Epithelial cell of prostate (primary cell): ENCODE measurements at regions not wholly inside any gene's neighbourhood (a gene's known extent, or its start where the extent isn't known, plus 50 kb on each side); places are given as distances from the start of the nearest gene placed in this dataset.

Experiments
- DNase-seq: peaks from one replicate; pipeline ENCODE4 v3.0.0-alpha.2; 2011; ENCODE audit warnings: low read depth, low spot score
- H3K27ac ChIP-seq: fragments of 450-650 bp; 2 replicates; pipeline ENCODE4 v1.5.1; 2017; ENCODE audit warnings: mild to moderate bottlenecking

GRCh38 chr2:42931146-42931817 lies 138.9 kb upstream of the HAAO start:
- no peak overlapping the region for H3K27ac ChIP-seq

GRCh38 chr2:42930025-42930581 lies 137.7 kb upstream of the HAAO start:
- H3K27ac ChIP-seq, result no peak overlapping the region
- no peak for DNase-seq

More at GRCh38 chr2:42931146-42931817, 138.9 kb upstream of the HAAO start:
- DNase-seq, result no peak

GRCh38 chr2:42929546-42930024 lies 137.2 kb upstream of the HAAO start:
- no peak for DNase-seq
- no peak overlapping the region for H3K27ac ChIP-seq

- H3K27ac ChIP-seq, result no peak overlapping the region
- no peak for DNase-seq
These were observed 136.5 kb upstream of the HAAO start for GRCh38 chr2:42928692-42929545.

GRCh38 chr2:42928161-42928691 lies 135.8 kb upstream of the HAAO start:
- no peak overlapping the region for H3K27ac ChIP-seq

GRCh38 chr2:42927334-42928160 lies 135.2 kb upstream of the HAAO start:
- H3K27ac ChIP-seq, result no peak overlapping the region
- DNase-seq, result no peak

More at GRCh38 chr2:42928161-42928691, 135.8 kb upstream of the HAAO start:
- DNase-seq, result no peak

- H3K27ac ChIP-seq, result no peak overlapping the region
- no peak for DNase-seq
These were observed 134.3 kb upstream of the HAAO start for GRCh38 chr2:42926434-42927333.

GRCh38 chr2:42925742-42926433 lies 133.5 kb upstream of the HAAO start:
- no peak overlapping the region for H3K27ac ChIP-seq
- DNase-seq, result no peak

GRCh38 chr2:42924418-42924886 lies 132.1 kb upstream of the HAAO start:
- DNase-seq, result no peak
- peak overlapping the region; percentile 73 for H3K27ac ChIP-seq

GRCh38 chr2:42923580-42924417 lies 131.4 kb upstream of the HAAO start:
- no peak for DNase-seq
- peak overlapping the region; percentile 73 for H3K27ac ChIP-seq

GRCh38 chr2:42922790-42923579 lies 130.6 kb upstream of the HAAO start:
- DNase-seq, result peak; percentile 29
- H3K27ac ChIP-seq, result peak overlapping the region; percentile 73

GRCh38 chr2:42922293-42922692 lies 129.9 kb upstream of the HAAO start:
- H3K27ac ChIP-seq, result peak overlapping the region; percentile 73
- DNase-seq, result no peak

GRCh38 chr2:42921721-42922120 lies 129.3 kb upstream of the HAAO start:
- DNase-seq, result no peak

GRCh38 chr2:42921147-42921520 lies 128.8 kb upstream of the HAAO start:
- H3K27ac ChIP-seq, result no peak overlapping the region

More at GRCh38 chr2:42921721-42922120, 129.3 kb upstream of the HAAO start:
- H3K27ac ChIP-seq, result no peak overlapping the region

GRCh38 chr2:42920446-42921146 lies 128.2 kb upstream of the HAAO start:
- no peak overlapping the region for H3K27ac ChIP-seq
- no peak for DNase-seq

More at GRCh38 chr2:42921147-42921520, 128.8 kb upstream of the HAAO start:
- no peak for DNase-seq
